HEK293T (cell line): ENCODE measurements at regions not wholly inside any gene's neighbourhood (a gene's known extent, or its start where the extent isn't known, plus 50 kb on each side); places are given as distances from the start of the nearest gene placed in this dataset.

ENCODE experiments used
- BHLHE40 ChIP-seq: fragments of 450-650 bp; IDR thresholded peaks from 2 replicates; pipeline ENCODE4 v1.6.1; 2016; ENCODE audit warnings: mild to moderate bottlenecking, moderate library complexity, borderline replicate concordance
- ELF4 ChIP-seq: fragments of 450-650 bp; IDR thresholded peaks from 2 replicates; pipeline ENCODE4 v1.6.1; 2017; ENCODE audit warnings: antibody characterized with exemption
- NFRKB ChIP-seq: fragments of 450-650 bp; IDR thresholded peaks from 2 replicates; pipeline ENCODE4 v1.6.1; 2016; ENCODE audit warnings: mild to moderate bottlenecking, moderate library complexity
- SP1 ChIP-seq: fragments of 450-650 bp; IDR thresholded peaks from 2 replicates; pipeline ENCODE4 v1.6.1; 2017
- SUZ12 ChIP-seq: fragments of 450-650 bp; IDR thresholded peaks from 2 replicates; pipeline ENCODE4 v1.6.1; 2016; ENCODE audit warnings: mild to moderate bottlenecking

DNA sequence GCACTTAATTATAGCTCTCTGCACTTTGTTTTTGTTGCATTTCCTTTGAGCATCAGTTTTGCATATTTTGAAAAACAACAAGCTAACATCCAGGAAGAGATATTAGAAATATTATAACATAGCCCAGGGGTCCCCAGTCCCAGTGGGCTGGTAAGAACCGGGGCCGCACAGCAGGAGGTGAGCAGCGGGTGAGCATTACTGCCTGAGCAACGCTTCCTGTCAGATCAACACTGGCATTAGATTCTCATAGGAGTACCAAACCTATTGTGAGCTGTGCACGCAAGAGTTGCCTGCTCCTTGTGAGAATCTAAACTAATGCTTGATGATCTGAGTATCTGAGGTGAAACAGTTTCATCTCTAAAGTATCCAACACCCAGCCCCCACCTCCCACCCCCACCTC is 675.9 kb upstream of the ZNF608 start:
- TF ChIP-seq SUZ12 (no peak), SP1 (no peak), ELF4 (no peak), BHLHE40 (no peak), NFRKB (no peak)
